HG03521 (cell line): ENCODE measurements at regions not wholly inside any gene's neighbourhood (a gene's known extent, or its start where the extent isn't known, plus 50 kb on each side); places are given as distances from the start of the nearest gene placed in this dataset.
"Not testable (repeated sequence)": the region's sequence is repeated elsewhere in the genome, so short reads cannot be mapped to it uniquely, and the experiment has no call there.

Experiments used
- ATAC-seq: cut with Tn5 transposase; IDR thresholded peaks from one replicate; pipeline ENCODE4 v1.9.1; 2021; ENCODE audit warnings: mild to moderate bottlenecking, moderate library complexity; ENCODE audit not compliant: unreplicated experiment

- no peak for ATAC-seq
Observed at GRCh38 chr1:213452501-213452900, 401.5 kb downstream of the RPS6KC1 start.

DNA sequence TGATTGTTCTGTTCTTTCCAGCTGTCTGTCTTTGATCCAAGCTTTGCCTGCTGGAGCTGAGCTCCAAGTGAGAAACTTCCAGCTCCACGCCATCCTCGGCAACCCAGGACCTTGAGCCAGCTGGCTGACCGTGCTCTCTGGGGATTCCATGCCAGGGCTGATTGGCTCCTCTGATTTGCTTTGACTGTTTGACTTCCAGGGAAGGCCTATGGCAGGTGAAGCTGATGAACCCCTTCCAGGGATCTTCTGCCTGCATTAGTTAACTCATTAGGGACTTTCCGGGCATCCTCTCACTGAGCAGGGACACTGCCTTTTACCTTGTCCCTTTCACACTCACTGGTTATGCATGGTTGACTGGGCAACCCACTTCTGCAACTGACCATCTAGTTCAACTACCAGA lies 406.1 kb downstream of the RPS6KC1 start:
- no peak for ATAC-seq

- ATAC-seq = no peak
Observed at GRCh38 chr1:213457733-213458132, 406.7 kb downstream of the RPS6KC1 start.

GRCh38 chr1:213462374-213462773 lies 411.3 kb downstream of the RPS6KC1 start:
- not testable (repeated sequence) for ATAC-seq

DNA sequence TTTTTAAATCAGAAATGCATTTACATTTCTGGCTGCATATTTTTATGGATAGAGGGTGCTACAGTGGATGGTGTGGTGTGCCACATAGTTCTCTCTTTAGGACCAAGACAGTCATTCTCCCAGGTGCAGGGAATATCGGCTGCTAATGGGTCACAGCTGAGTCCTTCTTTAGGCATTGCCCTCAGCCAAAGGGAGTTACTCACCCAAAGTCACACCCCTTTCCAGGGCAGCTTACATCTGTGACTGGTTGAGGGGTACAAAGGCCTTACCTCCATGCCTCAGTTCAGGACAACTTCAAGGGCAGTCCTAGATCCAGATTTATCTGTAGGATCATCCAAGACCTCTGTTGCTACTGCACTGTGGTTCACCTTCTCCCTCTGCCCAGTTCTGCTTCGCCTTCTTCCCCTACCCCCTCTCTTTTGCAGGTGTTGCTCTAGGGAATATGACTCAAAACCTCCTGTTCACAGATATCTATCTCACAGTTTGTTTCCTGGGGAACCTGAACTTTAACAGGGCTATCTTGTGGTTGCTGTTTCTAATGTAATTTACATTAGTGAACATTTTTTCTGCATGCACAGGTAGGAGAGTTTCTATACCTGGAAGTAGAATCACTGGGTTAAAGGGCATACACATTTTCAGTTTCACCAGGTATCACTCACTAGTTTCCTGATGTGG lies 413.9 kb downstream of the RPS6KC1 start:
- no peak for ATAC-seq

DNA sequence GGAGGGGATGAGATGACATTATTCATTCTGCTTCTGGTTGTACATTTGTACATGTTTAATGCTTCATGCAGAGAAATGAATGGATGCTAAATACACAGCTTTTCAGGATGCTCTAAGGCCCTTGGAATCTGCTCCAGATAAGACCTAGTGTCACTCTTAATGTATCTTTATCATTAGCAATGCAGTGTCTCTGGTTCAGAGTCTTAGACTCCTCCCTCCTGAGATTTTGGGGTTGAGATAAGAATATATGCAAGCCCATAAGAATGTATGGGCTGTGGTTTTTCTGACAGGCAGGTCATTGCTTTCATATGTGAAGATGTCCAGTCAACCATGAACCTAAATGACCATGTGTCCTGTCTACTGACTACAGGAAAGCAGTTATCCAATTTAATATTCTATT lies 415.5 kb downstream of the RPS6KC1 start:
- no peak for ATAC-seq

DNA sequence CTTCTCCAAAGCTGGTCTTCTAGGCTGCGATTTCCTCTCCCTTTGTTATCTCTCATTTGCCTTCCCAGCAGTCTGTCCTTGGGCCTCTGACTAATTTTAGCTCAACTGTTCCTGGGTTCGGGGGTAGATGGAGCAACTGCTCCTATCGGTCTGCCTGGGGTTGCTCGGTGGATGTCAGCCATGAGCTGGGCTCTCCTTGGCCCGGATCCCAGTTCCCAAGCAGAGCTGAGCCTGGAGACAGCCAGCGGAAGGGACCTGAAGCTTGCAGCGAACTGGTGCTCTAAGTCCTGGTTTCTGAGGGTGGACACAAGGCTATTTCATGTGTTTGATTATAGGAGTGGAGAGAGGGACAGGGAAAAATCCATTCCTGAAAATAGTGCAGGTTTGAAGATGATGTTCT lies 423.0 kb downstream of the RPS6KC1 start:
- no peak for ATAC-seq

- ATAC-seq = no peak
Observed at GRCh38 chr1:213481395-213481794, 430.4 kb downstream of the RPS6KC1 start.

DNA sequence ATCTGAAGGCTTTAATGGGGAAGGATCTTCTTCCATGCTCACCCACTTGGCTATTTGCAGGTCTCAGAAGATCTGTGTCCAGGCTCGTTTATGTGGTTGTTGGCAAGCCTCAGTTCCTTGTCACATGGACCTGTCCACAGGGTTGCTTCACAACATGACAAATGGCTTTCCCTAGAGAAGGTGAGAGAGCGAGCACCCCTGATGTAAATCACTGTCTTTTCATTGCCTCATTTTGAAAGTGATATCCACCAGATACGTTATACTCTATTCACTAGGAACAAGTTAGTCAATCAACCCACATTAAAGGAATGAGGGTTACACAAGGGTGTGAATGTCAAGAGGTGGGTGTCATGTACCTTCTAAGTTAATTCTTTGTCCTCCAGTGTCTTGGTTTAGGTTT lies 433.3 kb downstream of the RPS6KC1 start:
- ATAC-seq = no peak

DNA sequence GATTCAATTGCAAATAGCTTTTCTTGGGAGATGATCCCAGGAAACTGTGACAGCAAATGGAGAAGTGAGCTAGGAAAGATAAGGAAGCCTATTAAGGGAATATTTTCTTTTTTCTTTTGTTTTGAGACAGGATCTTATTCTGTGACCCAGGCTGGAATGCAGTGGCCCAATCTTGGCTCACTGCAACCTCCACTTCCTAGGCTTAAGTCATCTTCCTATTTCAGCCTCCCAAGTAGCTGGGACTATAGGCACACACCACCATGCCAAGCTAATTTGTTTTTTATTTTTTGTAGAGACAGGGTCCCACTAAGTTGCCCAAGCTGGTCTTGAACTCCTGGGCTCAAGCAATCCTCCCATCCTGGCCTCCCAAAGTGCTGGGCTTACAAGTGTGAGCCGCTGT lies 433.7 kb downstream of the RPS6KC1 start:
- no peak for ATAC-seq

DNA sequence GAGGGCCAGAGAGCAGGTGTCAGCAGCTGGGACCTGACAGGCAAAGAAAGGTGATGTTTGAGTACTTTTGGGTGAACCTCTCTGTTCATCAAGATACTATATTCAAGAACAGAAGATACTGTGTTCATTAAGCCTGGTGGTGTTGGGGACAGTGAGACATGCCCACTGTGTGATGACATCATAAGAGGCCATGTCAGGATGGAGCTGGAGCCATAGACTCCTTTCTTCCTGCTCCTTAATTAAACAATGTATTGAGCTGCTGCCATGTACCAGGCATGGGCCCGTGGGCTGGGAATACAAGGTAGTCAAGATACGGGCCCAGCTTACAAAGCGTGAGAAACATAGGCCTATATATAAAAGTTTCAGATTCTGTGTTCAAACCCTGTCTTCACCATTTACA lies 435.4 kb downstream of the RPS6KC1 start:
- ATAC-seq = no peak

DNA sequence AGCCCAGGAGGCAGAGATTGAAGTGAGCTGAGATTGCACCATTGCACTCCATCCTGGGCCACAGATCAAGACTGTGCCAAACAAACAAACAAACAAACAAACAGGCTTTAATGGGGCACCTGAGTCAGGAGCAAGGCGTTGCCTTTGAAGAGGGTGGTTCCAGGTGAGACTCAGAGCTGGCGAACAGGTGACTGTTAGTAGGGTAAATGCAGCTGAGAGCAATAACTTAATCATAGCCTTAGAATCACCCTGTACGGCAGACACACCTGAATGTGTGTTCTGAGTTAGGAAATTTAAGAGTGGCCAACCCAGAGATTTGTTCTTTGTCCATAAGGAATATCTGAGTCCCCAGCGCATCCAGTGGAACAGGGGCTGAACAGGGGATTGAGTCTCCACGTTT lies 440.4 kb downstream of the RPS6KC1 start:
- no peak for ATAC-seq

GRCh38 chr1:213492161-213493041 lies 441.4 kb downstream of the RPS6KC1 start:
- no peak for ATAC-seq

DNA sequence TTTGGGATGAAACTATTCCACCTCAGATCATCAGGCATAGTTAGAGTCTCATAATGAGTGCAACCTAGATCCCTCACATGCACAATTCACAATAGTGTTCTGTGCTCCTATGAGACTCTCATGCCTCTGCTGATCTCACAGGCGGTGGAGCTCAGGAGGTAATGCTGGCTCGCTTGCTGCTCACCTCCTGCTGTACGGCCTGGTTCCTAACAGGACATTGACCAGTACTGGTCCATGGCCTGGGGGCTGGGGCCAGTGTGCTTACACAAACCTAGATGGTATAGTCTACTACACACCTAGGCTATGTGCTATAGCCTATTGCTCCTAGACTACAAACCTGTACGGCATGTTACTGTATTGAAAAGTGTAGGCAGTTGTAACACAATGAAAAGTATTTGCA lies 448.4 kb downstream of the RPS6KC1 start:
- no peak for ATAC-seq

- no peak for ATAC-seq
Observed at GRCh38 chr1:213507472-213508223, 456.6 kb downstream of the RPS6KC1 start.

DNA sequence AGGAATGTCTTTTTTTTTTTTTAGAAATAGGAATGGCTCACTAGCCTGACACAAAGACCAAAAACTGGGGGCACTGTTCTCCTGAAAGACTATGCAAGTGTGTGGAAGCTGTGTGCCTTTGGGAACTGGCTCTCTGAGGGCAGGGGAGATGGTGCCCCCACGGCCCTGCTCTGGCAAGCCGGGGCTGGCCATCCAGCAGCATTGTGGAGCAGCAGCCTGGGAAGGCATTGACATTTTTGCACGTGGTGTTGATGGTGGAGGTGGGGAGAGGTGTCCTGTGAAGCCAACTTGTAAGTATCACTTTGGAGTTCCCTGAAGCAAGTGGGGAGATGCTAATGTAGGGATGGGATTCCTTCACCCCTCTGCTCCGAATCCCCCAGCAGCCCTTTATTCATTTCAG lies 460.1 kb downstream of the RPS6KC1 start:
- no peak for ATAC-seq

DNA sequence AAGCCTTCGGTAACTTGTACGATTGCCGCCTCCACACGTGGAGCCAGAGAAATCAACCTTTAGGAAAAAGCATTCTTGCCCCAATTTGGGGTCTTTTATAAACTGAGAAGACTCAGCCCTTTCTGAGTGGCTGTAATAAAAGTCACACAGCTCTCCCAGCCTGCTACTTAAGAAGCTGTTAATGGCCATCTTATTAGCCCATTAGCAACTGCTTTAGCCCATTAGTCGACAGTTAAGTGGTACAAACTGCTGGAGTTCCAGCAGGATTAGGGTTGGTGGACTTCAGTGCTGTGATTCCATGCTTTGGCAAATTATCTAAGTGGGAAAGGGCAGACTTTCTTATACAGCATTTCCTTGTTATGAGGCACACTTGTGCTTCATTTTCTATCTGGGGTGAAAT lies 461.3 kb downstream of the RPS6KC1 start:
- no peak for ATAC-seq

- no peak for ATAC-seq
Observed at GRCh38 chr1:213513006-213513405, 462.0 kb downstream of the RPS6KC1 start.

DNA sequence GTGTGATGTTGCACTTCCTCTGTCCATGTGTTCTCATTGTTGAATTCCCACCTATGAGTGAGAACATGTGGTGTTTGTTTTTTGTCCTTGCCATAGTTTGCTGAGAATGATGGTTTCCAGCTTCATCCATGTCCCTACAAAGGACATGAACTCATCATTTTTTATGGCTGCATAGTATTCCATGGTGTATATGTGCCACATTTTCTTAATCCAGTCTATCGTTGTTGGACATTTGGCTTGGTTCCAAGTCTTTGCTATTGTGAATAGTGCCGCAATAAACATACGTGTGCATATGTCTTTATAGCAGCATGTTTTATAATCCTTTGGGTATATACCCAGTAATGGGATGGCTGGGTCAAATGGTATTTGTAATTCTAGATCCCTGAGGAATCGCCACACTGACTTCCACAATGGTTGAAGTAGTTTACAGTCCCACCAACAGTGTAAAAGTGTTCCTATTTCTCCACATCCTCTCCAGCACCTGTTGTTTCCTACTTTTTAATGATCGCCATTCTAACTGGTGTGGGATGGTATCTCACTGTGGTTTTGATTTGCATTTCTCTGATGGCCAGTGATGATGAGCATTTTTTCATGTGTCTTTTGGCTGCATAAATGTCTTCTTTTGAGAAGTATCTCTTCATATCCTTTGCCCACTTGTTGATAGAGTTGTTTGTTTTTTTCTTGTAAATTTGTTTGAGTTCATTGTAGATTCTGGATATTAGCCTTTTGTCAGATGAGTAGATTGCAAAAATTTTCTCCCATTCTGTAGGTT lies 463.6 kb downstream of the RPS6KC1 start:
- ATAC-seq = not testable (repeated sequence)

DNA sequence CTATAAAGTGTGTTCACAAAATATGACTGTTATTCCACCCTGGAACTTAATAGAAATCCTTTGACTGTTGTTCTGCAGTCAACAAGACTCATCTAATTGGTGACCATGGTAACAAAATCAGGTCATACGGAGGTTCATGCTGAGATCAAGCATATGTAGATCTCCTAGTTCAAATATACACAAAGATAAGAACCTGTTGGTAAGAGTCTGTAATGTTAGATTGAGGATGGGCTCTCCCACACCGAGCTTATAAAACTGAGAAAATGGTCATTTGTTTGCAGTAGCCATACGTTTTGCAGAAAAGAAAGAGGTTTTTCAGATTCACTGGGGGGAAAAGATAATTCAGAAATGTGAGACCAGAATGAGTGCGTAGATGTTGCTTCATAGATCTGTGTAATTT lies 468.1 kb downstream of the RPS6KC1 start:
- ATAC-seq = no peak

DNA sequence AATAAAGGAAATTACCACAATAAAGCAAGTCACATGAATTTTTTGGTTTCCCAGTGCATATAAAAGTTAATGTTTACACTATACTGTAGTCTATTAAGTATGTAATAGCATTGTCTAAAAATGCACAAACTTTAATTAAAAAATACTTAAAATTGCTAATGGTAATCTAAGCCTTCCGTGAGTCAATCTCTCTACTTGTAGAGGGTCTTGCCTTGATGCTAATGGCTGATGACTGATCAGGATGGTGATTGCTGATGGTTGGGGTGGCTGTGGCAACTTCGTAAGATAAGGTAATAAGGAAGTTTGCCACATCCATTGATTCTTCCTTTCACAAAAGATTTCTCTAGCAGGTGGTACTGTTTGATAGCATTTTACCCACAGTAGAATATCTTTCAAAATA lies 466.6 kb upstream of the PROX1 start:
- ATAC-seq = no peak
